CD4-positive, alpha-beta T cell treated with Interleukin-15 for 4 hours (primary cell): ENCODE measurements at regions not wholly inside any gene's neighbourhood (a gene's known extent, or its start where the extent isn't known, plus 50 kb on each side); places are given as distances from the start of the nearest gene placed in this dataset.

Experiments
- DNase-seq: peaks from one replicate; pipeline ENCODE4 v3.0.0-alpha.2; 2020; ENCODE audit warnings: low spot score

DNA sequence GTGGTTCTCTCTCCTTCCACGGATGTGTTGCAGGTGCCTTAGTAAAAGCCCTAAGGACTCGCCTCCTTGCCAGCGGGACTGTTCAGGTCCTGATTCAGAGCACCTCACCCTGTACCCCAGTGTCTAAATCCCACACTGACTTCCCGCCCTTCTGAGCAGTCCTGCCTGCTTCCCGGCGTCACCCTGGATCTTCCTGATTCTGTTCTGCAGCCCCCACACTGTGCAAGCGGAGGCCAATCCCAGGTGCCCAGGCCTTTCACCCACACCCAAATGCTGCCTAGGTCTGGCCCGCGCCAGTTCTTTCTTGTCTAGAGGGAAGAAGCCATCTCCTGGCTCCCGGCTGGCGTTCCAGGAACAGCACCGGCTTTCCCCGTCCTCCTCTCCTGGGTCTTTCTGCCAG, 95.9 kb upstream of the GALNT2 start:
- no peak for DNase-seq

DNA sequence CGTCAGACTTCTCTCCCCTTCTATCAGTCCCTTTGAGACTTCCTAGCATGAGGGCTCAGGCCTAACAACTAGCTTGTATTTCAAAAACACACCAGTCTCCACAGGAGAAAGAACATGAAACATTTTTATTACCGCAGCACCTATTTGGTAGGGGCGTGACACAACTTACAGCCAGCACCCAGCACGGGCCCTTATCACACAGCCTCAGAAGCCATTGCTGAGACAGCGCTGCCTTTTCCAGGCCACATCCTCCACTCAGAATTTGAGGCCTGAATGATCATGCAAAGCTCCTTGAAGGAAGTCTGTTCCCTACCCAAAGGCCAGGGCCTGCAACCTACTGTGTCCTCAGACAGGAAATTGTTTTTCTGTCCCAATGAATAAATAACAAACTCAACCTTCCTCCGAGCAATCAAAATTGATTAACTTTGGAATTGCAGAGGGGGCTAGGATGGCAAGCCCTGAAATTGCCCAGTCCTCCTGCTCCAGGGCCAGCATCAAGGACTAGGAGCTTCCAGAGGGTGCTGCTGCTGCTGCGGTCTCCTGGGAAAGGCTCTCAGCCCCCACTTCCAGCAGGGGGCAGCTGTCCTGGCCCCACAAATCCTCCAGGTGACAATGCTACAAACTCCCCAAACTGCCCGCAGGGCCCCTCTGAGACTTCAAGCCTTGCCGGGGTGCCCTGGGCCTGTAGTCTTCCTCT, 94.3 kb upstream of the GALNT2 start:
- no peak for DNase-seq

DNA sequence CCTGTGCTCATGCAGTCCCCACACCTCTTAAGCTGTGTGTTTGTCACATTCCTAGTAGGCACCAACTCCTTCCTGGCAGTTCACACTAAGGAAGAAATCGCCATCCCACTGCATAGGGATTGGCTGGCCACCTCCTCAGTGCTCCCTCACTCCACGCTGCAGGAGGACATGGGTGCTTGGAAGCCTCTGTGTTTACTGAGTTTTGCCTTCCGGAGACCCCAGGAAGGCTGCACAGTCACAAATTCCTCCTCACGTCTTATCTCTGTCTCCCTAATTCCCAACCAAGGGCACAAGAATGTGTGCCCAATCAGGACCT, 93.8 kb upstream of the GALNT2 start:
- DNase-seq, result no peak

DNA sequence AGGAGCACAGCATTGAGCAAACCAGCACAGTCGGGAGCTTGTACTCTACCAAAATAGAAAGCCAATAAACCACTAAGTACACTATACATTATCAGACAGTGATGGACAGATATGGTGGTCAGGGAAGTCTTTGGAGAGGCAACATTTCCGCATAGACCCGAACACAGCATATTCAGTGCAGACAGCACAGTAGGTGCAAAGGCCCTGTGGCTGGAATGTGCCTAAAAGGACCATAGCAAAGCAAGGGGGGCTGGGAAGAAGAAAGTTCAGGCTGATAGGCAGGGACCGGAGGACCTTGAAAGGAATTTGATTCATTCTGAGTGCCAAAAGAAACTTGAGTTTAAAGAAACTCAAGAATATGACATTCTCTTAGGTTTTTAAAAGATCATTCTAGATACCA, 92.0 kb upstream of the GALNT2 start:
- no peak for DNase-seq

DNA sequence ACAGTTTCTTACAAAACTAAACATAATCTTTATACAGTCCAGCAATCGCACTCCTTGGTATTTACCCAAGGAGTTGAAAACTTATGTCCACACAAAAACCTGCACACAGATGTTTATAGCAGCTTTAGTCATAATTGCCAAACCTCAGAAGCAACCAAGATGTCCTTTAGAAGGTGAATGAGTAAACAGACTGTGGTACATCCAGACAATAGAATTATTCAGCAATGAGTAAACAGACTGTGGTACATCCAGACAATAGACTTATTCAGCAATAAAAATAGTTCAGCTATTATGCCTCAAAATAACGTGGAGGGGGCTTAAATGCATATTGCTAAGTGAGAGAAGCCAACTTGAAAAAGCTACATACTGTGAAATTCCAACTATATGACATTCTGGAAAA, 87.0 kb upstream of the GALNT2 start:
- DNase-seq, result no peak

DNA sequence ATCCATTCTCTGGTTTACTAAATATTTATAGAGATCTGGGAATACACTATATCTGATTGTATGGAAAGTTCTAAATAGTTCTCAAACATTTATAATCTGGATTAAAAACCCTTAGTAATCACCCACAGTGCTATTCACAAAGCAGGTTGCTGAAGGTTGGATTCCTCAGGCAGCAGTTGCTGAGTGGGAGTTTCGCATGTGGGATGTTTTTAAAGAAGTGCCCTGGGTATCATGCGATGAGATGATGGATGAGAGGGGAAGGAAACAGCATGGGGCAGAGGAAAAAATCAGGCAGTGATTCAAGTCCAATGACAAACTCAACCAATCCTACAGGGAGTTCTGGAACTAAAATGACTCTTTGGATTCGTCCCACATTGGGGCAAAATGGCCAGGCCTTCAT, 85.3 kb upstream of the GALNT2 start:
- DNase-seq, result no peak

DNA sequence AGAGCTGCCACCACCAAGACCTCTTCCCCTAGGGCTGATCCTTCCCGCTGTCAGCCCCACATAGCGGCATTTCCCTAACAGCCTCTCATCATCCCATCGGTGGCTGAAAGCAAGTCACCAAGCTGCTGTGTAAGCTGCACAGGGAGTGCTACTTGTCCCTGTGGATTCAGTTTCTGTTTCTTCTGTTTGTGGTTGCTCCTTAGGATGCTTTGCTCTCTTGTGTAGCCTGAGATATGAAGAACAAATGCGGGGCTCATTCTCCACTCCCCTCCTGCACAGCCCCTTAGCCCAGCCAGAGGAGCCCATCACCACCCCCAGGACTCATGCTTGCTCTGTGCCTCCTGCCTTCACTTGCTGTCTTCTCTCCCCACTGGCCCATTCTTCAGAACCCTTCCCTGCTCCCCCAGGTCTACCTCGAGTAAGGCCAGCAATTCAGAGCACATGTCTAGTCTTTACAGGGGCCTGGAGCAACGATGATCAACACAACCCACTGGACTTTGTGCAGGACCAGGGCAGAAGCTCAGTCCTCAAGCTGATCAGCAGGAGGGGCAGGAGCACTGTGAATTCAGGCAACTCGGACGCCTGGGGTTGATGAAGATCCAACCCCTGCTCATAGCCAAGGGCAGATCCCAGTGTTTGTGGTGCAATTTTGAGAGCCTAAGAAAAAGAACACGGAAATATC, 82.6 kb upstream of the GALNT2 start:
- no peak for DNase-seq

DNA sequence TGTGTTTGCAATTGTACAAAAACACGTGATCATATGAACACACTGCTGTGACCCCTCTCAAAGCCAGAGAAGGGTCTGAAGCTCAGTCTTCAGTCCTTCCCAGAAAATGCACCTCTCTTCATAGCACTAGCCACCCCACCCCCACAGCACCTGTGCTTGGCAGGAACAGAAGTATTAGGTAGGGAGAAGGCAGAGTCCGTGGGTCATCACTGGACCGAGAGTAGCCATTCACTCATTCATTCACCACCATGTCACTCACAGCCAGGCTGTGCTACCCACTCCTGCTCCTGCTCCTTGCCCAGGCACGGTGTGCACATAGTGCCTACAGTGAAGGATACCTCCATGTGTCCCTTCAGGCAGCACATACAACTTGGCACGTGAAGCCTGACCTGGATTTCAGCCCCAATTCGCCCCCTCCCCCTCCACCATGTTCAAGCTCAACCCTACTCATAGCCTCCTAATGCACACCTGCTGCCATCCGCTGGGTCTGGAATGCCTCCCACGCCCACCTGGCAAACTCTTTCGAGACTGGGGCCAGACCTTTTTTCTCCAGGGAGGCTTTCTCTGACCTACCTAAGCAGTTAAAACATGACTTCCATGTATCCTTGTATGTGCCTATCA, 81.9 kb upstream of the GALNT2 start:
- DNase-seq, result no peak

DNA sequence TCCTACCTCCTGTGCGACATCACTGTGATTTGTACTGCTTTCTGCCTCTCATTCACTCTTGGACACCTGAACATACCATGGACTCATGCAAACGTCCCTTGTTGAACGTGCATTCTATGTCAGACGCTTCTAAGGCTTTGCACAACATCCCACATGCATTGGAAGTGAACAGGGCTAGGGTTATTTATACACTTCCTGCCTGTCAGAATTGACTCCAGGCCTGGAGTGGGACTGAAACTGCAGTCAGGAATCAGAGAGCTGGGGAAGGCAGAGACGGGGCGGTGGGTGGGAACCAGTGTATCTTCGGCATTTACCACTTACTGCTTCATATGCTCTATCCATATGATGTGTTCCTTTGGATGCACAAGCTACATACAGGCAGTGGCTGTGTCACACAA, 81.4 kb upstream of the GALNT2 start:
- DNase-seq, result no peak

DNA sequence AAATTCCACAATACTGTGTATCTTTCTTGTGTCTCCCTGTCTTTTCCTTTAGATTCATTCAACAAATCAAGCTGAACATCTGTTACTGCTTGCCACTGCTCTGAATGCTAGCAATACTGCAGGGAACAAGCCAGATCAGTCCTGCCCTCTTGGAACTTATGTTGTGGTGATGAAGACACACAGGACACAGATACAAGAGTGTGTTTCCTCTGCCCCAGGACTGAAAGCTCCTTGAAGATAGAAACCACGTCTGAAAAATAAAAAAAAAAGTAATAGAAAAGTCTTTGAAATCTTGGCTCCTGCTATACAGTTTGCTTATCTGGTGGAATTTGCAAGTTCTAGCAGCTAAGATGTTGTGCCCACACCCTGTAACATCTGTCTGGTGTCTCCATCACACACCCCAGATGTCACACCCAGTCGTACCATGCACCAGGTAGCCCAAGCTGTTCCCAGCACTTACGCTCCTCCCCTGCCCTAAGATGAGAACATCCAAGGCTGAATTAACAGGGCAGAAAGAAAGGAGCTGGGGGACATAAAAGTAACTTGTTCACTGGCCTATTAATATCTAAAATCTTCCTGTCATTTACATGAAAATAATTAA, 80.2 kb upstream of the GALNT2 start:
- DNase-seq, result no peak

DNA sequence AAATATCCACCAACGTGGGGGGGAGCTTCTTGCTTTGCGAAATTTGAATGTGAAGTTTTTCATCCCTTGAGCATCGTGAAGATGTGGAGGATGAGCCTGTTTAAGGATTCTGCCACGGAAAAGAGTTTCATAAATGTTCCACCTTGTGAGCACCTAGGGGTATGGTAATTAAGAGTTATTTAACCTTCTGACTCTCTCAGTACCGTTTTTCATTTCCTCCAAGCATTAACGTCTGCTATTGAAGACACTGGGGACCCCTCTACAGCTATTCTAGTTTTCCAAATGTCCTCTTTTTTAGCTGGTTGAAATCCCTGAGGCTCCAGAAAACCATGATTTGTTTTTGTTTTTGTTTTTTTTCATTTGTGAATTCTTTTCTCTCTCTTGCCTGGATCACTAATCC, 79.1 kb upstream of the GALNT2 start:
- no peak for DNase-seq

DNA sequence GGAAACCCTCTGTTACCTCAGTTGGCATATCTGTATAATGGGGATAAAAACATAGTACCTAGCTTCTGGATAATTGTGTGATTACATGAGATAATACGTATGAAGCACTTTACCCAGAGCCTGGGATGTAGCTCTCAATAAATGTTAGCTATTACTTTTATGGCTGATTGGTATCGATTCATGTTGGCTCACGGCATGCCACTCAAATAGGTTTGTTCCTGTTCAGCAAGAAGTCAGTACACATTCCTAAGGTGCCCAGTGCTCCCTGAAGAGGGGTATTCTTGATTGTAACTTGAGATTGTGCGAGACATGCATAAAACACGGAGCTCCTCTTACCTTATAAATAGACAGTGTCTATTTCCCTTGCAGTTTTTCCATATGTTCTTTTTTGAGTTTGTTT, 78.5 kb upstream of the GALNT2 start:
- DNase-seq, result no peak

DNA sequence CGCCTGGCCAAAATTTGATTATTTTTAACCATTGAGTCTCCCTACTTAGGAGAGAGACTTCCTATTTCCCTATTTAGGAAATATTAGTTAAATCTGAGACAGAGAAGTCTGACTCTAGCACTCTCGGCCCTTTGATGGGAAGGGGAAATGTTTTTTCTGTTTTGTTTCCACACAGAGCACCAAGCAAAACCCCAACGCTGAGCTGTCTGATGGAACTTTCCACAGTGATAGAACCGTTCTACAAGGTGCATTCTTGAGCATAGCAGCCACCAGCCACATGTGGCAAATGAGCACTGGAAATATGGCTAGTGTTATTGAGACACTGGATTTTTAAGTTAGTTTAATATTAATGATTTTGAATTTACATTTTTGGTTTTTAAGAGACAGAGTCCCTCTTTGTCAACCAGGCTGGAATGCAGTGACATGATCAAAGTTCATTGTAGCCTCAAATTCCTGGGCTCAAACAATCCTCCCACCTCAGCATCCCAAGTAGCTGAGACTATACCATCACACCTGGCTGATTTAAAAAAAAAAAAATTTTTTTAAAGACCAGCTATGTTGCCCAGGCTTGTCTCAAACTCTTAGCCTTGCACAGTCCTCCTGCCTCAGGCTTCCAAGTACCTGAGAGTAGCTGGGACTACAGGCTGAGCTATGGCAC, 77.3 kb upstream of the GALNT2 start:
- DNase-seq, result no peak

DNA sequence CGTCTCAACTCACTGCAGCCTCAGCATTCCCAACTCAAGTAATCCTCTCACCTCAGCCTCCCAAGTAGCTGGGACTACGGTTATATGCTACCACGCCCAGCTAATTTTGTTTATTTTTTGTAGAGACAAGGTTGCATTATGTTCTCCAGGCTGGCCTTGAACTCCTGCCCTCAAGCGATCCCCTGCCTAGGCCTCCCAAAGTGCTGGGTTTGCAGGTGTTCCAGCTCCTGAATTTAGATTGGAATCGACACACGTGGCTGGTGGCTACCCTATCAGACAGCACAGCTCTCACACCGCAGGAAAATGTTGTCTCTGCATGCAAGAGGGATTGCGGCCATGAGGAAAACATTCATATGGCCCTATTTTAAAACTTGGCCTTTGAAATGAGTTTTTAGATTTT, 76.7 kb upstream of the GALNT2 start:
- DNase-seq, result no peak

DNA sequence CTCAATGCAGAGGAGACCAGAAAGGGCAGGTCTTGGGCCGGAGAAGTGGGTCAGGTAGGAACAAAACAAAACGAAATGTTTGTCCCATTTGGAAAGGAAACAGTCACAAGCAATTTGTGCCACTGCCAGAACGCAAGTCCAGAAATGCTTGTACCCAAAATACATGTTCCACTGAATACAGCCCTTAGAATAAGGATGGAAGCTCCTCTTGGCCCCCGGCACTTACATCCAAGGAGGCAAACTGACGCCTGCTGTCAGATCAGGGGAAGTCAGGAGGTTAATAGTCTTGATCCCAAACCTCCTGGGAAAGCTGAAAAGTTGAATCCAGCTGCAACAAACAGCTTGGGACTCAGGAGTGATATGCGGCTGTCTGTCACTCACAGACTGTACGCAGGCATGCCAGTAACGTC, 75.9 kb upstream of the GALNT2 start:
- no peak for DNase-seq

DNA sequence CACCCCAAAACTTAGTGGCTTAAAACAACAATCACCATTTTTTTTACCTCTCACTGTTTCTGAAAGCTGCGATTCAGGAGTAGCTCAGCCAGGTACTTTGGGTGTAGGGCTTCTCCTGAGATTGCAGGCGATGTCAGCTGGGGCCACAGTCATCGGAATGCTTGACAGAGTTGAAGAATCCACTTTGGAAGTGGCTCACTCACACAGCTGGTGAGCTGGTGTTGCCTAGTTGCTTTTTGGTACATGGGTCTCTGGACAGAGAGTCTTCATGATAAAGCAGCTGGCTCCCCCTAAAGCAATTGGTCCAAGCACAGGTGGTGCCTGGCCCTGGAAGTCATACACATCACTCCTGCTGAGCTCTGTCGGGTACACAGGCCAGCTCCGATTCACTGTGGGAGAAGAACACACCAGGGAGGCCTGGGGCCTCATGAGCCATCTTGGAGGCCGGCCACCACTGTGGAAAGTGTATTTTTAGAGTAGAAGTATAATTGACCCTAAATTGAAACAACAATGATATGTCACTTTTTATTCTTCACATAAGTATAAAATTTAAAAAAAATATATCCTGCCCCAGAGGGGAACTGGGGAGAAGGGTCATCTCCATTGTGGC, 75.2 kb upstream of the GALNT2 start:
- no peak for DNase-seq

DNA sequence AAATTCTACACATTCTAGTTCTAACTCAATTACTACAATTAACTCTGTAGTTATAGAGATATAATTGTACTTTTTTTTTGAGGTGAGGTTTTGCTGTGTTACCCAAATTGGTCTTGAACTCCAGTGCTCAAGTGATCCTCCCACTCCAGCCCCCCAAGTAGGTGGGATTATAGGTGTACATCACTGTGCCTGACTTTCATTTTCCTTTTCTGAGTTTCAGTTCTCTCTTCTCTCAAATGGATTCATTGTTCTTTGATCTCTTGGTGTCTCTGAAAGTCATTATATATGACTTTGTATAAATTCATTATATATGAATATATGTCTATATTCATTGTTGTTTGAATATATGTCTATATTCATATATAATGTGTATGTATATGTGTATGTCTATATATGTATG, 74.0 kb upstream of the GALNT2 start:
- DNase-seq, result no peak

DNA sequence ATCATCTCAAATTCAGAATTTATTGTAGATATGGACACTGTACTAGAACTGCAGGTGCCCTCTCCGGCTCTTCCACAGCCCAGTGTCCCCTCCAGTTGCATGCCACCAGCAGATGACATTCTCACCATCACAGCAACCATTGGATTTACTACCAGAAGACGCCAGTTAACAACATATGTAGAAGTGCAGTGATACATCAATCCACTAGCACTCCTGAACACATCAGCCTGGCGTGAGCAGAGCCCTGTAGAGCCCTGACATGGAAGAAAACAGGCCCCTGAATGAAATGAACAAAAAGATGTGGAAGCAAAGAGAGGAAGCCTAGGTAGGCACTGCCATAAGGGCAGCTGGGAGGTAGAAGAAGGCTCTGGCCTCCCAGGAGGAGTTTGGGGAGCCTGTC, 73.1 kb upstream of the GALNT2 start:
- DNase-seq, result no peak

DNA sequence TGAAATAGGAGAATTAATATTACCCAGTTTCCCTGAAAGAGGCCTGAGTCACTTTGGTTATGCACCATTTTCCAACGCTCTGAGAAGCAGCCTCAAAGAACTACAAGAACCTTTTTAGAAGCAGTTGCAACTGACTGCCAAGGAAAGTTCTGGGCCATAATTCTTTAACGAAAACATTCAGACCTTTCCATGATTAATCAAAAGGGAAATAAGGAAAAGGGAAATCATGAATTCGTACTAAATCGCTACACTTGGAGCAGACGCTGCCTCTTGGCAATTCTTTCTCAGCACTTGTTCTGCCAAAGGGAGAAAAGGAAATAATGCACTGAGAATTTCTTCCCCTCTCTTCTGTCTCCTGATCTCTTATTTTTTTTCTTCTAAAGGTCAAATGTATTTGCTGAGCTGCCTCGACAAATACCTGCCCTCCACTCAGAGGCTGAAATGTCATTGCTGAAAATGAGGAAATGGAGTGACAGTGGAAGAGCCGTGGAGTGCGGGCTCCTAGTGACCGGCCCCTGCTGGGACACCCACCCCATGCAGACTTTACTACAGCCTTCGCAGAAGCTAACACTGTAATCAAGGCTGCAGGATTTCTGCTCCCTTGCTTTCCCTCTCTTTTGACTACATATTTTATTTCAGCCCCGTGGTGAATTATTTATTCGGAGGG, 67.9 kb upstream of the GALNT2 start:
- no peak for DNase-seq

DNA sequence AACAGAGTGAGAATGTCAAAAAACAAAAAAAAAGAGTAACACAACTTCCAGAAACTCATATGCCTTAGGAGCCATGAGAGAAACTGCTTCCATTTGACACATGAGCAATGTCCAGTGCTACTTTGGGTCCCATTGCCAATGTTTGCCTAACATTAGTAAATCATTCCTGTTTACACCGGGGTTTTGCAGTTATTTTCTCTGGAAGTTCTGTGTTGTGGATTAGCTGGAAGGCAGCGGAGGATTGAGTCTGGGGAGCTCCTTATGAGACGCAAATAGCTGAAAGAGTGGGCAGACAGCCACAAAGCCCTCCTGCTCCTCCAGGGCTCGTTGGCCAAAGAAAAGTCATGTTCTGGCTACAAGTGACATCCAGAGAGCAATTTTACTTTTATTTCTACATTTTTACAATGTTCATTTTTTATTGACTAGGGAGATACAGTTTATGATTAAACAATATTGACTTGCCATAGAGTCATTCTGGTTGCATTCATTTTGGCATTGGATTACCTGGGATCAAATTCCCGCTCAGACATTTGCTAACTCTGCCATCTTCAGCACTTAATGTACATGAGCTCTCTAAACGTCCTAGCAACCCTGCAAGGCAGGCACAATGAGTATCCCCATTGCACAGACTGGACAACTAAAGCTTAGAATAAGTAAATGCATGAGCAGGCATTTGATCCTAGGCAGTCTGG, 66.4 kb upstream of the GALNT2 start:
- no peak for DNase-seq

DNA sequence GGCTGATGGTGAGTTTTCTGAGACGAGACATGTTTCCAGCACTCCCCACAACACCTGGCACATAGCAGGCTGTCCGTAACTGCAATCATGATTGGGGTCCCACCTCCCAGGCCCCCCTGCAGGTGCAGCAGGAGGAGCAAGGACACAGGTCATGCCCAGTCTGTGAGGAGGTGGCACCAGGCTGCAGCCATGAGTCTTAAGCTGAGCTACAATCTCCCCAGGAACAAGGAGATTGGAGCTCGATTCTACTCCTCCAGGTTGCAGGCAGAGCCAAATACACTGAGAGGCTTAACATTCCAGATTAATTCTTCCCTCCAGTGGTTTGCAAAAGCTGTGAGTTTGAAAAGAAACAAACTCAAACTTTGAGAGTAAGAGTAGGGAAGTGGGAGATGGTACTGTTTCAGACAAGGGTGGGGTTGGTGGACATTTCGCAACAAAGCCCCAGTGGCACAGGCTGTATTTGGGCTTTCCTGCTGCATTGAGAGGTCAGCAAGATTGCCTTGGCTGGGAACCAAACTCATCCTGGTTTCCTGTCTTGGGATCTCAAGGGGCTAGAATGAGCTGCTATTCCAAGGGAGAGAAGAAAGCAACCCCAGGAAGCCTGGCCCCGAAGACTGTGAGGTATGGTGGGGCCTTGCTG, 64.8 kb upstream of the GALNT2 start:
- DNase-seq, result no peak
